ENCODE measurements at regions not wholly inside any gene's neighbourhood (a gene's known extent, or its start where the extent isn't known, plus 50 kb on each side); places are given as distances from the start of the nearest gene placed in this dataset.

- TF ChIP-seq CTCF (IDR thresholded peaks at IDR 0.05) (no peak), POLR2A (IDR thresholded peaks at IDR 0.05) (no peak), POLR2AphosphoS5 (IDR thresholded peaks at IDR 0.05) (no peak), EP300 (IDR thresholded peaks at IDR 0.05; ENCODE audit: low read depth) (no peak)
- WGBS, 2 donors (ENCODE audit: low coverage in 1 of 2) = 78 to 87% methylated on average over 7 to 16 of the region's 16 CpGs
- DNase-seq = no peak
- Histone ChIP-seq H3K27me3 (no peaks in the 10 kb centered on the region), H3K36me3 (no peaks in the 10 kb centered on the region), H3K4me1 (no peaks in the 10 kb centered on the region), H3K9me3 (no peaks in the 10 kb centered on the region), H3K27ac (no peak overlapping the region), H3K4me3 (no peak overlapping the region)
- in situ Hi-C loops (cut with MboI; ENCODE audit: low pct_ligation_motif_present in 1 of 4, low pct_unique_long_range_greater_than_20kb in 1 of 4, low sequenced_read_pairs in 3 of 4) (no loop called here), intact Hi-C loops (cut with DNase I; ENCODE audit: low total_unique reads) (no loop called here)
Observed at GRCh38 chr13:89163096-89163495, 1491.9 kb downstream of the SLITRK5 start.

GRCh38 chr13:89165685-89166084 is 1494.5 kb downstream of the SLITRK5 start:
- in situ Hi-C loops (cut with MboI; ENCODE audit: low pct_ligation_motif_present in 1 of 4, low pct_unique_long_range_greater_than_20kb in 1 of 4, low sequenced_read_pairs in 3 of 4) = no loop called here
- Histone ChIP-seq H3K27me3 (no peaks in the 10 kb centered on the region), H3K4me3 (no peak overlapping the region), H3K27ac (no peak overlapping the region), H3K4me1 (no peaks in the 10 kb centered on the region), H3K9me3 (no peaks in the 10 kb centered on the region), H3K36me3 (no peaks in the 10 kb centered on the region)
- TF ChIP-seq EP300 (IDR thresholded peaks at IDR 0.05; ENCODE audit: low read depth) (no peak), CTCF (IDR thresholded peaks at IDR 0.05) (no peak), POLR2AphosphoS5 (IDR thresholded peaks at IDR 0.05) (no peak), POLR2A (IDR thresholded peaks at IDR 0.05) (no peak)
- DNase-seq = no peak
- WGBS, 2 donors (ENCODE audit: low coverage in 1 of 2) = 76 to 83% methylated on average over 1 of the region's 1 CpG
- intact Hi-C loops (cut with DNase I; ENCODE audit: low total_unique reads) = no loop called here

GRCh38 chr13:89169951-89170350 is 1498.8 kb downstream of the SLITRK5 start:
- intact Hi-C loops (cut with DNase I; ENCODE audit: low total_unique reads) (no loop called here), in situ Hi-C loops (cut with MboI; ENCODE audit: low pct_ligation_motif_present in 1 of 4, low pct_unique_long_range_greater_than_20kb in 1 of 4, low sequenced_read_pairs in 3 of 4) (no loop called here)
- Histone ChIP-seq H3K27ac (no peak overlapping the region), H3K4me1 (no peaks in the 10 kb centered on the region), H3K36me3 (no peaks in the 10 kb centered on the region), H3K4me3 (no peak overlapping the region), H3K27me3 (no peaks in the 10 kb centered on the region), H3K9me3 (no peaks in the 10 kb centered on the region)
- 47 to 64% methylated on average over 1 of the region's 1 CpG for WGBS, 2 donors (ENCODE audit: low coverage in 1 of 2)
- TF ChIP-seq EP300 (IDR thresholded peaks at IDR 0.05; ENCODE audit: low read depth) (no peak), POLR2A (IDR thresholded peaks at IDR 0.05) (no peak), CTCF (IDR thresholded peaks at IDR 0.05) (no peak), POLR2AphosphoS5 (IDR thresholded peaks at IDR 0.05) (no peak)
- no peak for DNase-seq

GRCh38 chr13:89181041-89181440 is 1509.9 kb downstream of the SLITRK5 start:
- in situ Hi-C loops (cut with MboI; ENCODE audit: low pct_ligation_motif_present in 1 of 4, low pct_unique_long_range_greater_than_20kb in 1 of 4, low sequenced_read_pairs in 3 of 4) (no loop called here), intact Hi-C loops (cut with DNase I; ENCODE audit: low total_unique reads) (no loop called here)
- Histone ChIP-seq H3K27ac (no peak overlapping the region), H3K36me3 (no peaks in the 10 kb centered on the region), H3K4me1 (no peaks in the 10 kb centered on the region), H3K4me3 (no peak overlapping the region), H3K9me3 (no peaks in the 10 kb centered on the region), H3K27me3 (no peaks in the 10 kb centered on the region)
- TF ChIP-seq POLR2A (IDR thresholded peaks at IDR 0.05) = no peak
- TF ChIP-seq EP300 (IDR thresholded peaks at IDR 0.05; ENCODE audit: low read depth) = no peak
- TF ChIP-seq CTCF (IDR thresholded peaks at IDR 0.05) = no peak
- TF ChIP-seq POLR2AphosphoS5 (IDR thresholded peaks at IDR 0.05) = no peak
- no peak for DNase-seq
